BJ (cell line): ENCODE measurements at regions not wholly inside any gene's neighbourhood (a gene's known extent, or its start where the extent isn't known, plus 50 kb on each side); places are given as distances from the start of the nearest gene placed in this dataset.
"Not testable (repeated sequence)": the region's sequence is repeated elsewhere in the genome, so short reads cannot be mapped to it uniquely, and the experiment has no call there.

Source experiments
- CTCF ChIA-PET: fragments of 350-600 bp; formaldehyde crosslinking; extraction: SDS; loops from one replicate; lab custom pipeline; 2021; ENCODE audit warnings: antibody characterized with exemption, inconsistent platforms; lab: Yijun Ruan, JAX
- POLR2A ChIA-PET: fragments of 300-600 bp; sonication (Branson Sonifier 250); formaldehyde crosslinking; extraction: SDS; loops from one replicate; lab custom pipeline; 2021; ENCODE audit warnings: antibody characterized with exemption; lab: Charles Lee
- DNase-seq: peaks from one replicate; pipeline ENCODE4 v3.0.0-alpha.2; 2011; ENCODE audit warnings: low read depth
- H3K27me3 ChIP-seq: 2 replicates; pipeline ENCODE4 v1.6.0; 2011; ENCODE audit warnings: low read length; ENCODE audit not compliant: control insufficient read depth, insufficient read depth
- H3K36me3 ChIP-seq: 2 replicates; pipeline ENCODE4 v1.5.1; 2011; ENCODE audit warnings: low read length; ENCODE audit not compliant: control insufficient read depth, insufficient read depth
- H3K4me3 ChIP-seq: 2 replicates; pipeline ENCODE4 v1.5.1; 2011; ENCODE audit warnings: low read depth, mild to moderate bottlenecking, control low read depth, low read length
- TF ChIP-seq, protein P1 (sequence below): IDR thresholded peaks from 2 replicates; pipeline ENCODE4 v1.5.1; 2011; ENCODE audit warnings: low read depth, mild to moderate bottlenecking, control low read depth, inconsistent platforms, low read length, moderate library complexity; ENCODE audit not compliant: insufficient read depth

DNA sequence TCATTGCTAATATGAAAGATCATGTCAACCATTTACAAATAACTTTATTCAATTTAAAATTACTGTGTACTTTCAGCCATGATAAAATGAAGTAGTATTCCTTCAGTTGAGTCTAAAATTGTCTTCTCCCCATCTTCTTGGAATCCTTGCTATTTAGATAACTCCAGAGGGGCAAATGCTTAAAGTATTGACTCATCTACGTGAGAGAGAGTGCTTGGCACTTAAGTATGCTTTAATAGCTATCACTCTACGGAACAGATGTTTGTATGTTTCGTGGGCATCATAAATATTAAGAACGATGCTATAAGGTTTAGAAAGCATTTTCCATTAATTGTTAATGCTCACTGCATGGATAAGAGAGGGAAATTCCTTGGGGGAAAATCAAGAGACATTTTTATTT lies 69.3 kb upstream of the MED13 start:
- CTCF ChIA-PET = no interaction called here
- no peak overlapping the region for H3K4me3 ChIP-seq
- POLR2A ChIA-PET = no interaction called here
- TF ChIP-seq, protein P1, sequence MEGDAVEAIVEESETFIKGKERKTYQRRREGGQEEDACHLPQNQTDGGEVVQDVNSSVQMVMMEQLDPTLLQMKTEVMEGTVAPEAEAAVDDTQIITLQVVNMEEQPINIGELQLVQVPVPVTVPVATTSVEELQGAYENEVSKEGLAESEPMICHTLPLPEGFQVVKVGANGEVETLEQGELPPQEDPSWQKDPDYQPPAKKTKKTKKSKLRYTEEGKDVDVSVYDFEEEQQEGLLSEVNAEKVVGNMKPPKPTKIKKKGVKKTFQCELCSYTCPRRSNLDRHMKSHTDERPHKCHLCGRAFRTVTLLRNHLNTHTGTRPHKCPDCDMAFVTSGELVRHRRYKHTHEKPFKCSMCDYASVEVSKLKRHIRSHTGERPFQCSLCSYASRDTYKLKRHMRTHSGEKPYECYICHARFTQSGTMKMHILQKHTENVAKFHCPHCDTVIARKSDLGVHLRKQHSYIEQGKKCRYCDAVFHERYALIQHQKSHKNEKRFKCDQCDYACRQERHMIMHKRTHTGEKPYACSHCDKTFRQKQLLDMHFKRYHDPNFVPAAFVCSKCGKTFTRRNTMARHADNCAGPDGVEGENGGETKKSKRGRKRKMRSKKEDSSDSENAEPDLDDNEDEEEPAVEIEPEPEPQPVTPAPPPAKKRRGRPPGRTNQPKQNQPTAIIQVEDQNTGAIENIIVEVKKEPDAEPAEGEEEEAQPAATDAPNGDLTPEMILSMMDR = no peak
- H3K36me3 ChIP-seq = no peaks in the 10 kb centered on the region
- no peak for DNase-seq
- H3K27me3 ChIP-seq = peaks cover 2% of the 10 kb centered on the region; the same call in 1 of the 2 replicates

DNA sequence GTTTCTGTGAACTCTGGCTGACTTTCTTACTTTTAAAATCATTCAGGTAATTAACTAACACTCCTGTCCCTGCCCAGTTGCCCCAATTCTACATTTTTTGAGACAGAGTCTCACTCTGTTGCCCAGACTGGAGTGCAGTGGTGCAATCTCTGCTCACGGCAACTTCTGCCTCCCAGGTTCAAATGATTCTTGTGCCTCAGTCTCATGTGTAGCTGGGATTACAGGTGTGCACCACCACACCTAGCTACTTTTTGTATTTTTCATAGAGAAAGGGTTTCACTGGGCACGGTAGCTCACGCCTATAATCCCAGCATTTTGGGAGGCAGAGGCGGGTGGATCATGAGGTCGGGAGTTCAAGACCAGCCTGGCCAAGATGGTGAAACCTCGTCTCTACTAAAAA lies 66.2 kb upstream of the MED13 start:
- POLR2A ChIA-PET, H3K36me3 ChIP-seq, H3K27me3 ChIP-seq, CTCF ChIA-PET, H3K4me3 ChIP-seq, DNase-seq: not testable (repeated sequence)

DNA sequence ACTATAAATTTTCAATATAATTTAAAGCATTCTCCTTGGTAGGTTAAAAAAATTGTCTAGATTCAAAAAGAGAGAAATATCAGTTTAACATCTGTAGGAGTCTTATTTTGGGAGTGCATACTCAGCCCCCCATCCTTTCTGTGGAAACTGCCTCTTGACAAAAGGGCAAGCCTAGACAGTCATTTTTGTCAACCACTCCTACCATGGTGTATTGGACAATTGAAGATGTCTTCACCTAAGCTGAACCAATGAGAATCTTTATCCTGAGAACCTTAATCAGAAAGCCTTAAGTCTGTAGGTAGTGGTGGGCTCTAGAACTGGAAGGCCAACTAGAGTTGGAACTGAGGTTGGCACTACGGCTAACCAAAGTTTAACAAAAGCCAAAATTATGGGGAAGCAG lies 65.7 kb upstream of the MED13 start:
- no peaks in the 10 kb centered on the region for H3K27me3 ChIP-seq
- no peak for DNase-seq
- POLR2A ChIA-PET = no interaction called here
- H3K4me3 ChIP-seq = no peak overlapping the region
- CTCF ChIA-PET = no interaction called here
- TF ChIP-seq, protein P1 = no peak
- H3K36me3 ChIP-seq = no peaks in the 10 kb centered on the region

DNA sequence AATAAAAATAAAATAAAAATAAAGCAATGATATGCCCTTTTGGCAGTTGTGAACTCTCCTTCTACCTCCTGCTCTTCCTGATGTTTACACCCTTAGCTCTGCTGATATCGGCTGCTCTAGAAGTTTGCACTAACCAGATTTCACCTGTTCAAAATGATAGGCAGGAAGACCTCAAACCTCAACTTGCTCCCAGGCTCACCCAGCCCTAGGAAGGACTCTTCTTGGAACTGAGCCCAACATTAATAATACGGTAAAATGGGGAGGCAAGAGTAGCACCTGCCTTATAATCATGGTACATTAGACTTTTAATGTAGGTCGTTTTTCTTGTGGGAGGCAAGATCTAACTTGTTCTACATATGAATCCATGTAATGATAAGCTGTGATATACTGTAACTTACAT lies 61.2 kb upstream of the MED13 start:
- ChIA-PET CTCF (no interaction called here), POLR2A (no interaction called here)
- TF ChIP-seq, protein P1 = no peak

DNA sequence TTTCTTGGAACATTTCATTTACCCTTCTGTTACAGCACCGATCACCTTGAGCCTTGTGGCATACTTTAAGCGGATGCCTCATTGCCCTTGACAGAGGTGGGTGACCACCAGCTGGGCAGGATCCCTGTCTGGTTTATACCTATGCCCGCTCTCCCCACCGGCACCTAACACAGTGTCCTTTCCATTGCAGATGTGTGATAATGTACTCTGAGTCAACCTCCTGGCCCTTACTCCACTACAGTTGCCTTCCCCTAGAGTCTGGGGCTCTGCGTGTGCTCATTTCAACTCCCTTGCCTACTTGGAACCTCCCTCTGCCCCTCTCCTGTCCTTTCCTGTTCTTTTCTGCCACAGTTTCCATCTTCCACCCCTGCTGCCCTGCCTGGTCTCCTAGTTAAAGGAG lies 60.2 kb upstream of the MED13 start:
- Histone ChIP-seq H3K27me3 (no peaks in the 10 kb centered on the region), H3K36me3 (no peaks in the 10 kb centered on the region), H3K4me3 (no peak overlapping the region)
- TF ChIP-seq, protein P1 = no peak
- ChIA-PET POLR2A (no interaction called here), CTCF (no interaction called here)
- no peak for DNase-seq

More for the DNA sequence above, 61.2 kb upstream of the MED13 start:
- DNase-seq = no peak
- no peaks in the 10 kb centered on the region for H3K27me3 ChIP-seq
- no peak overlapping the region for H3K4me3 ChIP-seq
- H3K36me3 ChIP-seq = no peaks in the 10 kb centered on the region

DNA sequence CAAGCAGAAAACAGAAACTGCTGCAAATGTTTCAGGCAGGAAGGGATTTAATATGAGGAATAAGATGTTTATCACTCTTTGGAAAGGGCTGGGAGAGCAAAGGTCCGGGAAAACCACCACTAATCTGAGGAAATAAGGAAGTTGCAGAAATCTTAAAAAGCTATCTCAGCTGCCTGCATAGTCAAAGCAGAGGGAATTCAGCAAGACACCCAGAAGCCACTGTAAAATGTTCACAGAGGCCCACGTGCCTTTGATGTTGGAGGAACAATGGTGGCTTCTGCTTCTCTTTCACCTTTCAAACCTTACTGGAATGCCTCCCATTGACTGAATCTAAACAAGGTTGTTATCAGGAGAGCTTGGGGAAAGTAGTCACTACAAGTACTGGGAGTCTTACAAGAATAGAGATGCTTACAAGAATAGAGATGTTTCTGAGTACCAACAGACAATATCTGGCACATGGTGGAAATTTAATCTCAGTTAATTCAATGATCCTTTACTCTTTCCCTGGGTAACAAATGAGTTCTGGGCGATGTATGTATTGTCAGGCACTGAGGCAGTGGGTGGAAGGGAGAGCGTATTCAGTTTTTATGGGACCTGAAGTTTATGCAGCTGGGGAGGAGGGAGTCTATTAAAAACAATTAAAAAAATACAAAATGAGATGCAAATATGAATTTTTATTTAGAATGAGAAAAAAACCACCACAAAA lies 56.1 kb upstream of the MED13 start:
- H3K27me3 ChIP-seq = no peaks in the 10 kb centered on the region
- TF ChIP-seq, protein P1 = no peak
- no peak for DNase-seq
- H3K4me3 ChIP-seq = no peak overlapping the region
- ChIA-PET CTCF (interaction anchor here (1.6 kb wide), 1 partner anchor 12 kb away, joined by 5 read pairs; no protein-coding TSS in a partner anchor), POLR2A (interaction anchor here (0.6 kb wide), 1 partner anchor 11 kb away, joined by 16 read pairs; no protein-coding TSS in a partner anchor)
- no peaks in the 10 kb centered on the region for H3K36me3 ChIP-seq
